CD4-positive, alpha-beta T cell treated with Interleukin-21 for 1 hour (primary cell): ENCODE measurements at regions not wholly inside any gene's neighbourhood (a gene's known extent, or its start where the extent isn't known, plus 50 kb on each side); places are given as distances from the start of the nearest gene placed in this dataset.

Source experiments
- DNase-seq: peaks from one replicate; pipeline ENCODE4 v3.0.0-alpha.2; 2020

GRCh38 chr11:113634940-113635575 is 71.0 kb downstream of the TMPRSS5 start:
- no peak for DNase-seq

GRCh38 chr11:113632981-113633380 is 73.1 kb downstream of the TMPRSS5 start:
- no peak for DNase-seq

- DNase-seq = no peak
These were observed 76.5 kb downstream of the TMPRSS5 start for GRCh38 chr11:113629562-113629961.

- no peak for DNase-seq
These were observed 77.2 kb downstream of the TMPRSS5 start for GRCh38 chr11:113628912-113629311.

GRCh38 chr11:113627946-113628345 is 78.2 kb downstream of the TMPRSS5 start:
- DNase-seq = no peak

GRCh38 chr11:113627297-113627696 is 78.8 kb downstream of the TMPRSS5 start:
- no peak for DNase-seq

- DNase-seq = no peak
These were observed 79.4 kb downstream of the TMPRSS5 start for GRCh38 chr11:113626736-113627135.

GRCh38 chr11:113623114-113623513 is 83.0 kb downstream of the TMPRSS5 start:
- no peak for DNase-seq

GRCh38 chr11:113618360-113618759 is 87.7 kb downstream of the TMPRSS5 start:
- DNase-seq = no peak

- no peak for DNase-seq
These were observed 90.3 kb downstream of the TMPRSS5 start for GRCh38 chr11:113615773-113616172.

GRCh38 chr11:113615098-113615497 is 91.0 kb downstream of the TMPRSS5 start:
- DNase-seq = no peak

- no peak for DNase-seq
These were observed 92.0 kb downstream of the TMPRSS5 start for GRCh38 chr11:113614097-113614496.

GRCh38 chr11:113613619-113614018 is 92.5 kb downstream of the TMPRSS5 start:
- no peak for DNase-seq

GRCh38 chr11:113604186-113604585 is 101.9 kb downstream of the TMPRSS5 start:
- no peak for DNase-seq

GRCh38 chr11:113603277-113604059 is 102.6 kb downstream of the TMPRSS5 start:
- DNase-seq = no peak

- no peak for DNase-seq
These were observed 103.6 kb downstream of the TMPRSS5 start for GRCh38 chr11:113602483-113602882.

GRCh38 chr11:113596658-113597057 is 109.5 kb downstream of the TMPRSS5 start:
- DNase-seq = no peak

- no peak for DNase-seq
These were observed 110.1 kb downstream of the TMPRSS5 start for GRCh38 chr11:113595810-113596594.

- DNase-seq = no peak
These were observed 112.3 kb downstream of the TMPRSS5 start for GRCh38 chr11:113593698-113594308.

GRCh38 chr11:113591117-113591516 is 115.0 kb downstream of the TMPRSS5 start:
- DNase-seq = no peak

- DNase-seq = no peak
These were observed 112.1 kb upstream of the DRD2 start for GRCh38 chr11:113587308-113587739.

GRCh38 chr11:113584371-113584770 is 109.2 kb upstream of the DRD2 start:
- DNase-seq = no peak

GRCh38 chr11:113581713-113582112 is 106.5 kb upstream of the DRD2 start:
- no peak for DNase-seq
